H1 (cell line): ENCODE measurements at regions not wholly inside any gene's neighbourhood (a gene's known extent, or its start where the extent isn't known, plus 50 kb on each side); places are given as distances from the start of the nearest gene placed in this dataset.

Experiments used
- CTCF ChIA-PET: fragments of 300-600 bp; sonication (Branson Sonifier 250); formaldehyde crosslinking; loops from one replicate; lab custom pipeline; 2021; ENCODE audit not compliant: partially characterized antibody; lab: Charles Lee
- POLR2A ChIA-PET: fragments of 300-600 bp; sonication (Branson Sonifier 250); formaldehyde crosslinking; loops from one replicate; lab custom pipeline; 2021; ENCODE audit warnings: inconsistent platforms; ENCODE audit not compliant: partially characterized antibody; lab: Charles Lee
- DNase-seq, 2 experiments: peaks; one replicate each; pipeline versions ENCODE4 v3.0.0 to v3.0.0-alpha.2; 2010 to 2022; ENCODE audit warnings: low spot score in 2 of 2, low read depth in 1 of 2, mixed read lengths in 1 of 2
- FAIRE-seq: peaks from 2 replicates; lab custom pipeline; 2011; peaks lifted over from hg19 to GRCh38; lab: Jason Lieb, UNC
- H2AFZ ChIP-seq: 2 replicates; pipeline ENCODE4 v1.8.1; 2012; ENCODE audit warnings: low read length, inconsistent platforms
- H2AK5ac ChIP-seq: 2 replicates; pipeline ENCODE4 v1.6.1; 2013; ENCODE audit warnings: low read depth, low read length
- H2BK120ac ChIP-seq: replicated peaks from 2 replicates; pipeline ENCODE3; 2013; ENCODE audit warnings: low read depth, low read length, inconsistent platforms
- H2BK12ac ChIP-seq: 2 replicates; pipeline ENCODE4 v1.6.1; 2013; ENCODE audit warnings: low read depth, low read length
- H2BK15ac ChIP-seq: 2 replicates; pipeline ENCODE4 v1.6.1; 2013; ENCODE audit warnings: low read length
- H2BK20ac ChIP-seq: 2 replicates; pipeline ENCODE4 v1.6.1; 2013; ENCODE audit warnings: low read length
- H2BK5ac ChIP-seq: 2 replicates; pipeline ENCODE4 v1.6.1; 2013; ENCODE audit warnings: low read depth, low read length
- H3K14ac ChIP-seq: 2 replicates; pipeline ENCODE4 v1.6.1; 2013; ENCODE audit warnings: inconsistent platforms; ENCODE audit not compliant: insufficient read length
- H3K18ac ChIP-seq: 2 replicates; pipeline ENCODE4 v1.6.1; 2013; ENCODE audit warnings: low read length; ENCODE audit errors: extremely low read depth
- H3K23ac ChIP-seq: 2 replicates; pipeline ENCODE4 v1.6.1; 2013; ENCODE audit warnings: inconsistent platforms; ENCODE audit not compliant: insufficient read length
- H3K23me2 ChIP-seq: 2 replicates; pipeline ENCODE4 v1.6.1; 2013; ENCODE audit warnings: low read depth, low read length
- H3K27ac ChIP-seq: 2 replicates; pipeline ENCODE4 v1.6.1; 2011; ENCODE audit warnings: low read depth, low read length, inconsistent platforms
- H3K27me3 ChIP-seq, 4 experiments: replicated peaks in 1 of 4; 1 replicate in 1 of 4; 2 replicates in 3 of 4; pipeline versions ENCODE4 v1.6.1 to v1.8.1; 2011 to 2013; ENCODE audit warnings: low read length in 3 of 4, mild to moderate bottlenecking in 3 of 4, inconsistent platforms in 2 of 4, mixed read lengths in 2 of 4, moderate library complexity in 1 of 4; ENCODE audit not compliant: control insufficient read depth in 3 of 4, insufficient read depth in 3 of 4; ENCODE audit errors: extremely low read depth in 1 of 4
- H3K36me3 ChIP-seq, 4 experiments: 2 replicates each; pipeline versions ENCODE4 v1.6.1 to v1.8.1; 2011 to 2013; ENCODE audit warnings: mild to moderate bottlenecking in 4 of 4, low read length in 3 of 4, moderate library complexity in 2 of 4, control low read depth in 1 of 4, inconsistent platforms in 1 of 4; ENCODE audit not compliant: insufficient read depth in 4 of 4, control insufficient read depth in 2 of 4
- H3K4ac ChIP-seq: replicated peaks from 2 replicates; pipeline ENCODE3; 2013; ENCODE audit warnings: low read length, low read depth, mixed read lengths, inconsistent platforms; ENCODE audit not compliant: insufficient read length
- H3K4me1 ChIP-seq, 4 experiments: replicated peaks in 1 of 4; 1 replicate in 1 of 4; 2 replicates in 3 of 4; pipeline versions ENCODE4 v1.6.1 to v1.8.1; 2011 to 2013; ENCODE audit warnings: low read length in 3 of 4, inconsistent platforms in 2 of 4, mixed read lengths in 1 of 4; ENCODE audit not compliant: insufficient read depth in 4 of 4, control insufficient read depth in 3 of 4
- H3K4me2 ChIP-seq, 2 experiments: 2 replicates each; pipeline versions ENCODE4 v1.6.1 to v1.8.1; 2011 to 2013; ENCODE audit warnings: low read depth in 2 of 2, low read length in 2 of 2, control low read depth in 1 of 2, inconsistent platforms in 1 of 2, mild to moderate bottlenecking in 1 of 2; ENCODE audit not compliant: insufficient read depth in 1 of 2
- H3K4me3 ChIP-seq, 4 experiments: fragments of 200-600, 300-600 bp in 1 of 4; sonication (generic), shearing (Covaris generic), sonication (Bioruptor Twin) in 1 of 4; 2 replicates each; pipeline versions ENCODE4 v1.5.1 to v1.8.1; 2011 to 2016; ENCODE audit warnings: low read length in 4 of 4, low read depth in 3 of 4, control low read depth in 2 of 4, inconsistent platforms in 2 of 4, mild to moderate bottlenecking in 2 of 4, mixed read lengths in 1 of 4, moderate library complexity in 1 of 4; ENCODE audit not compliant: insufficient read depth in 2 of 4; ENCODE audit errors: extremely low read depth in 1 of 4
- H3K56ac ChIP-seq: replicated peaks from 2 replicates; pipeline ENCODE3; 2013; ENCODE audit warnings: low read depth, mild to moderate bottlenecking, mixed read lengths, low read length, inconsistent platforms; ENCODE audit not compliant: insufficient read length
- H3K79me1 ChIP-seq: 2 replicates; pipeline ENCODE4 v1.6.1; 2013; ENCODE audit warnings: low read depth, low read length, control low read depth
- H3K79me2 ChIP-seq, 2 experiments: 2 replicates each; pipeline versions ENCODE4 v1.6.1 to v1.8.1; 2012 to 2013; ENCODE audit warnings: low read length in 2 of 2, mild to moderate bottlenecking in 2 of 2, inconsistent platforms in 1 of 2; ENCODE audit not compliant: insufficient read depth in 2 of 2, control insufficient read depth in 1 of 2
- H3K9ac ChIP-seq, 4 experiments: replicated peaks in 1 of 4; 1 replicate in 1 of 4; 2 replicates in 3 of 4; pipeline versions ENCODE4 v1.6.1 to v1.8.1; 2011 to 2013; ENCODE audit warnings: low read depth in 3 of 4, low read length in 3 of 4, control low read depth in 2 of 4, mild to moderate bottlenecking in 2 of 4, moderate library complexity in 2 of 4, inconsistent platforms in 1 of 4; ENCODE audit errors: extremely low read depth in 1 of 4
- H3K9me3 ChIP-seq, 2 experiments: 2 replicates each; pipeline versions ENCODE4 v1.6.1 to v1.8.1; 2012 to 2013; ENCODE audit warnings: mild to moderate bottlenecking in 2 of 2, moderate library complexity in 2 of 2, control low read depth in 1 of 2, inconsistent platforms in 1 of 2, low read depth in 1 of 2, low read length in 1 of 2, mixed read lengths in 1 of 2; ENCODE audit not compliant: insufficient read depth in 2 of 2
- H4K20me1 ChIP-seq, 2 experiments: replicated peaks in 1 of 2; 2 replicates each; pipeline versions ENCODE3 to v1.8.1; 2011 to 2013; ENCODE audit warnings: inconsistent platforms in 2 of 2, low read length in 2 of 2, mild to moderate bottlenecking in 1 of 2; ENCODE audit not compliant: insufficient read depth in 2 of 2, control insufficient read depth in 1 of 2
- H4K5ac ChIP-seq: 2 replicates; pipeline ENCODE4 v1.6.1; 2013; ENCODE audit warnings: low read length, low read depth, mixed read lengths, inconsistent platforms; ENCODE audit not compliant: insufficient read length
- H4K8ac ChIP-seq: 2 replicates; pipeline ENCODE4 v1.8.0; 2013; ENCODE audit warnings: mild to moderate bottlenecking, moderate library complexity, low read length, inconsistent platforms; ENCODE audit not compliant: insufficient read depth; ENCODE audit errors: extremely low read depth
- H4K91ac ChIP-seq: replicated peaks from 2 replicates; pipeline ENCODE3; 2013; ENCODE audit warnings: low read length, mixed read lengths, inconsistent platforms; ENCODE audit not compliant: insufficient read length
- CBX8 ChIP-seq: fragments of 300-800, 300-1000 bp; sonication (generic); IDR thresholded peaks from 2 replicates; pipeline ENCODE4 v1.7.1; 2016; ENCODE audit warnings: low read depth, low read length, borderline replicate concordance
- CHD2 ChIP-seq: IDR thresholded peaks from 2 replicates; pipeline ENCODE4 v1.6.1; 2012; ENCODE audit warnings: low read length, improper control_type of control experiment
- EP300 ChIP-seq, 2 experiments: IDR thresholded peaks; 1 replicate in 1 of 2; 2 replicates in 1 of 2; pipeline ENCODE4 v1.6.1; 2011 to 2012; ENCODE audit warnings: low read depth in 2 of 2, low read length in 2 of 2, mild to moderate bottlenecking in 2 of 2, borderline replicate concordance in 1 of 2, inconsistent platforms in 1 of 2, moderate library complexity in 1 of 2
- JUN ChIP-seq: IDR thresholded peaks from 2 replicates; pipeline ENCODE4 v1.6.1; 2011; ENCODE audit warnings: low read depth, mild to moderate bottlenecking, improper control_type of control experiment, low read length
- WGBS, 2 experiments: shearing (Covaris generic) in 1 of 2; methylation state at CpG; one replicate each; pipeline versions ENCODE4 v1.1.6 to v1.1.7; 2013 to 2015; ENCODE audit warnings: low lambda C conversion rate in 2 of 2, mixed read lengths in 2 of 2, inconsistent platforms in 1 of 2, low coverage in 1 of 2, missing lambda C conversion rate in 1 of 2; ENCODE audit not compliant: insufficient replicate concordance in 2 of 2, insufficient coverage in 1 of 2, insufficient read length in 1 of 2; ENCODE audit errors: extremely low coverage in 1 of 2, missing lambda C conversion rate in 1 of 2; 5-methylcytosine and 5-hydroxymethylcytosine counted together

GRCh38 chr2:186977433-186978045, 128.6 kb upstream of the ZSWIM2 start:
- no peak overlapping the region for H2BK120ac ChIP-seq
- no peak overlapping the region for H3K4me2 ChIP-seq
- 97% methylated on average over 3 of the region's 3 CpGs; no CpG with 5 or more reads in 1 of the 2 experiments for WGBS, 2 experiments
- no peak overlapping the region for H3K56ac ChIP-seq
- H3K14ac ChIP-seq = no peak overlapping the region
- no peak overlapping the region for H4K8ac ChIP-seq
- no peak overlapping the region for H3K4ac ChIP-seq
- no peaks in the 10 kb centered on the region for H3K9me3 ChIP-seq
- no peaks in the 10 kb centered on the region for H3K4me1 ChIP-seq
- H3K27me3 ChIP-seq = no peaks in the 10 kb centered on the region
- no peak overlapping the region for H2BK5ac ChIP-seq
- H2AK5ac ChIP-seq = no peak overlapping the region
- no peak overlapping the region for H4K5ac ChIP-seq
- H3K79me2 ChIP-seq = no peaks in the 10 kb centered on the region
- H3K23me2 ChIP-seq = no peaks in the 10 kb centered on the region
- H2BK12ac ChIP-seq = no peak overlapping the region
- H2AFZ ChIP-seq = no peak overlapping the region
- no peak overlapping the region for H3K9ac ChIP-seq
- H3K27ac ChIP-seq = no peak overlapping the region
- no peak overlapping the region for H3K18ac ChIP-seq
- H3K79me1 ChIP-seq = no peaks in the 10 kb centered on the region
- DNase-seq = peak in 1 of 2 experiments; percentile 11
- H4K91ac ChIP-seq = no peak overlapping the region
- no peak overlapping the region for H2BK15ac ChIP-seq
- ChIA-PET CTCF (interaction anchor here (0.8 to 1.1 kb wide), 2 partner anchors 77 to 476 kb away, joined by 3 read pairs; no protein-coding TSS in a partner anchor), POLR2A (no interaction called here)
- no peak overlapping the region for H2BK20ac ChIP-seq
- H3K36me3 ChIP-seq = no peaks in the 10 kb centered on the region
- no peak for TF ChIP-seq CBX8
- no peak for TF ChIP-seq EP300 (IDR thresholded peaks at IDR 0.05; ENCODE audit: borderline replicate concordance in 1 of 2, low read depth in 2 of 2, low read length in 2 of 2)
- TF ChIP-seq JUN = no peak
- no peak for TF ChIP-seq CHD2
- H3K23ac ChIP-seq = no peak overlapping the region
- H4K20me1 ChIP-seq = no peaks in the 10 kb centered on the region
- FAIRE-seq = no peak
- no peak overlapping the region for H3K4me3 ChIP-seq
